COLO829 (cell line): ENCODE measurements at regions not wholly inside any gene's neighbourhood (a gene's known extent, or its start where the extent isn't known, plus 50 kb on each side); places are given as distances from the start of the nearest gene placed in this dataset.
"Not testable (repeated sequence)": the region's sequence is repeated elsewhere in the genome, so short reads cannot be mapped to it uniquely, and the experiment has no call there.

ENCODE experiments used
- DNase-seq: peaks from one replicate; pipeline ENCODE4 v3.0.0; 2012; ENCODE audit warnings: low spot score

GRCh38 chr20:7174554-7174953 lies 407.1 kb downstream of the BMP2 start:
- DNase-seq, result no peak

- not testable (repeated sequence) for DNase-seq
Measured at GRCh38 chr20:7175827-7176226, 408.3 kb downstream of the BMP2 start.

DNA sequence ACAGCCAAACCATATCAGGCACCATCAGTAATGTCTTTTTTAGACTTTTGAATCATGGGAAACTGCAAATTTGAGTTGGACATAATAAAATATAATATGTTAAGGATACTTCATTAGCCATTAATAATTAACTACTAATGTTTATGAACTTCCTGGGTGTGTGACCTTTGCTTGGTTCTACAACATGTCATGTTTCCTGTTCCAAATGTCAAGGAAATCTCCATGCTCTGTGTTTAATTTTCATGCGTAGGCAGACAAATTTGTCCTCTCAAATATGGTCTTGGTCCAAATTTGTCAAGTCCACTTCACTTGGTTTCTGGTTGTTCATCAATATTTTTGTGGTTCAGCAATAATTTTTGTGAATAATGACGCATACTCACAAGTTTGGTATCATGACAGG lies 410.5 kb downstream of the BMP2 start:
- no peak for DNase-seq

- DNase-seq, result no peak
Measured at GRCh38 chr20:7180256-7181045, 413.0 kb downstream of the BMP2 start.

DNA sequence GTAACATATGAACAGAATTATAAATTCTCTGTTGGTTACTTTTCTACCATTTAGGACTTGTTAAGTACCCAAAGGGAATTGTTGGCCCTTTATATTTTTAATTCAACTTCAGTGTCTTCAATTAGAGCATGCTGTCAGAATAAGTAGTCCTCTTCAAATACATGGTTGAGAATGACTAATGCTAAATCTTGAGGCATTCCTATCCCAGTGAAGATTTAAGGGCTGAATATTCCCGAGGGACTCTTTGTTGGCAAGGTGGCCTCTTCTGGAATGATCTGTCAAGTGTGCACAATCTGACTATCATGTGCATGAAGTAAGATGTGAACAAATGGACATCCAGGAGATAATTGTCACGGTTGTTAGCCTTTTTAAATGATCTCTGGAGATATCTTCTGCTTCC lies 421.7 kb downstream of the BMP2 start:
- no peak for DNase-seq

DNA sequence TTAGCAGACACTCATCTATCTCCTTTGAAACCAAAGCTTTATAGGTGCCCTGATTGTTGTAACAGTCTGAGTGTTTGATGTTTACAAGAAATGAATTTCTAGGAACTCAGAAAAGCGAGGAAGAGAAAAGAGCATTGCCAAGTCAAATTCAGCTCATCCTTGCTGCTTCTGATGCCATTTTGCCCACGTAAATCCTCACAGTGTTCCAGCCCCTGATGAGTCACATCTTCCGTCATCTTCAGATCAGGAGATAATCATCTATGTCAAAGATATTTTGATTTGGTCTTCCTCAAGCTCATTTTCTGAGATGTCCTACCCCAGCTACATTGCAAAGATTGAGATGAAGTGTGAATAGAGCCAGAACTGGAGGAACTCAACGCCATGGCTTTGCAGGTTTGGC lies 426.2 kb downstream of the BMP2 start:
- no peak for DNase-seq

GRCh38 chr20:7195704-7196103 lies 428.2 kb downstream of the BMP2 start:
- no peak for DNase-seq

- no peak for DNase-seq
Measured at GRCh38 chr20:7196481-7196880, 429.0 kb downstream of the BMP2 start.

- DNase-seq, result no peak
Measured at GRCh38 chr20:7199861-7200260, 432.4 kb downstream of the BMP2 start.

- peak; percentile 40 for DNase-seq
Measured at GRCh38 chr20:7207186-7207798, 439.8 kb downstream of the BMP2 start.

- DNase-seq, result no peak
Measured at GRCh38 chr20:7210910-7211309, 443.4 kb downstream of the BMP2 start.

DNA sequence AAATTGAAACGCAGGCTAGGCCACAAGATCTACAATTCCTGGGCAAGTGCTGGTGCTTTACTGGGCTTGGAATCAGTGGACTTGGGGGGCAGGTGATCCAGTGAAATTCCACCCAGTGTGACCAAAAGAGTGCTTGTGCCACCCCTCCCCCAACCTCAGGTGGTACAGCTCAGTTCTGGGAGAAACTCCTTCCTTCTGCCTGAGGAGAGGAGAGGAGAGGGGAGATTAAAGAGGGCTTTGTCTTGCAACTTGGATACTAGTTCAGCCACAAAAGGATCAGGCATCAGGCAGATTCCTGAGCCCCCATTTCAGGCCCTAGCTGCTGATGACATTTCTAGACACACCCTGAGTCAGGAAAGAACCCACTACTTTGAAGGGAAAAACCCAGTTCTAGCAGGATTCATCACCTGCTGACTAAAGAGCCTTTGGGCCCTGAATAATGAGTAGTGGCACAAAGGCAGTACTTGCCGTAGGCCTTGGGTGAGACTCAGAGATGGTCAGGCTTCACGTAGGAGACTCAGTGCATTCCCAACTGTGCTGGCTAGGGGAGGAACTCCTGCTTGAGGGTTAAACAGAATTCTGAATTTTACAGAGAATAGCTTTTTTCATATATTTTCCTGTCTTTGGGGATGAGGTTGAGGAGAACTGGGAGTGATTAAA lies 446.7 kb downstream of the BMP2 start:
- DNase-seq, result no peak

DNA sequence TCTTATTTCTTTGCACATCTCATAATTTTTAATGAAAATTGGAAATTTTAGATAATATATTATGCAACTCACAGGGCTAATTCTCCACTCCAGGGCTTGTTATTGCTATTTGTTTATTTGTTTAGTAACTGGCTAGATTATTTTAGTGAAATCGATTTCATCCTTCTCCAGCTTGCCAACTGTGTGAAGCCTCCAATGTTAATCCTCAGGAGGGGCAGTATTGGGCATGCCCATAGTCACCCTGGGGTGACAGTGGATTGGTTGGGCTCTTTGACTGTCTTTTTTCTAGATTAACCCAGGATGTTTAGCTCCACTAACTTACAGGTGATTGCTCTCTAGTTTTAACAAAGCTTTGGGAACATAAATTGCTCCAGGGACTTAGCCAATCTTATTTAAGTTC lies 450.1 kb downstream of the BMP2 start:
- no peak for DNase-seq

GRCh38 chr20:7220755-7221154 lies 453.3 kb downstream of the BMP2 start:
- no peak for DNase-seq

DNA sequence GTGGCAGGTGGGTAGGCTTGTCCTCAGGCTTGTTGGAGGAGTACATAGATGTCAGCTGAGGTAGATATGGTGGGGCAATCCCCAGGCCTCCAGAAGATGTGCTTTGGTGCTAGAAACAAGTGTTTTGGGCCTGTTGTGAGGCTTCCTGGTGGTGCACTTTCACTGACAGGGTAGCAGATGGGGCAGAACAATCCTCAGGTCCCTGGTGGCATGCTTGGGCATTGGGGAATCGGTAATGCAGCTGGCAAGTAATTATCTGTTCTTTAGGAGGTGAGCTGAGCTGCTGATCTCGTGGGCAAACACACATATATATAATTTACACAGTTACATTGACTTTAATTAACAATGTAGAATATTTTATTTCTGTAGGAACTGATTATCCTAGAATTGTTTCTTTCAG lies 458.7 kb downstream of the BMP2 start:
- no peak for DNase-seq

- no peak for DNase-seq
Measured at GRCh38 chr20:7231303-7231702, 463.8 kb downstream of the BMP2 start.

GRCh38 chr20:7232796-7233195 lies 465.3 kb downstream of the BMP2 start:
- no peak for DNase-seq

GRCh38 chr20:7237251-7237650 lies 469.8 kb downstream of the BMP2 start:
- no peak for DNase-seq

- DNase-seq, result no peak
Measured at GRCh38 chr20:7240490-7240889, 473.0 kb downstream of the BMP2 start.

- DNase-seq, result no peak
Measured at GRCh38 chr20:7248281-7249201, 481.1 kb downstream of the BMP2 start.

- no peak for DNase-seq
Measured at GRCh38 chr20:7250337-7250736, 482.9 kb downstream of the BMP2 start.

GRCh38 chr20:7257099-7257498 lies 489.6 kb downstream of the BMP2 start:
- no peak for DNase-seq
